WI38 (cell line): ENCODE measurements at regions not wholly inside any gene's neighbourhood (a gene's known extent, or its start where the extent isn't known, plus 50 kb on each side); places are given as distances from the start of the nearest gene placed in this dataset.

Source experiments
- H3K4me3 ChIP-seq: 2 replicates; pipeline ENCODE4 v1.5.1; 2011; ENCODE audit warnings: low read depth, mild to moderate bottlenecking, control low read depth, low read length
- TF ChIP-seq, protein P1 (sequence below): IDR thresholded peaks from 2 replicates; pipeline ENCODE4 v1.5.1; 2012; ENCODE audit warnings: low read depth, mild to moderate bottlenecking, control low read depth, low read length

DNA sequence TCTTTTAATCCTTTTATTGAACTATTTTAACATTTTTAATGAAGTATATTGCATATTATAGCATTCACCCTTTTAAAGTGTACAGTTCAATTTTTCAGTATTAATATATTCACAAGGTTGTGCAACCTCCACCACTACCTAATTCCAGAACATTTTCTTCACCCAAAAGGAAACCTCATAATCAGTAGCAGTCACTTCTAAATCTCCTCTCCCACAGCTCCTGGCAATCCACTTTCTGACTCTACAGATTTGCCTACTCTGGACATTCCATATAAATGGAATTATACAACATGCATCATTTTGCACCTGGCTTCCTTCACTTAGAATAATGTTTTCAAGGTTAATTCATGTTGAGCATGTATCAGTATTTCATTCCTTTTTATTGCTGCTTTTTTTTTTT is 55.0 kb upstream of the HRH1 start:
- no peak overlapping the region for H3K4me3 ChIP-seq
- TF ChIP-seq, protein P1, sequence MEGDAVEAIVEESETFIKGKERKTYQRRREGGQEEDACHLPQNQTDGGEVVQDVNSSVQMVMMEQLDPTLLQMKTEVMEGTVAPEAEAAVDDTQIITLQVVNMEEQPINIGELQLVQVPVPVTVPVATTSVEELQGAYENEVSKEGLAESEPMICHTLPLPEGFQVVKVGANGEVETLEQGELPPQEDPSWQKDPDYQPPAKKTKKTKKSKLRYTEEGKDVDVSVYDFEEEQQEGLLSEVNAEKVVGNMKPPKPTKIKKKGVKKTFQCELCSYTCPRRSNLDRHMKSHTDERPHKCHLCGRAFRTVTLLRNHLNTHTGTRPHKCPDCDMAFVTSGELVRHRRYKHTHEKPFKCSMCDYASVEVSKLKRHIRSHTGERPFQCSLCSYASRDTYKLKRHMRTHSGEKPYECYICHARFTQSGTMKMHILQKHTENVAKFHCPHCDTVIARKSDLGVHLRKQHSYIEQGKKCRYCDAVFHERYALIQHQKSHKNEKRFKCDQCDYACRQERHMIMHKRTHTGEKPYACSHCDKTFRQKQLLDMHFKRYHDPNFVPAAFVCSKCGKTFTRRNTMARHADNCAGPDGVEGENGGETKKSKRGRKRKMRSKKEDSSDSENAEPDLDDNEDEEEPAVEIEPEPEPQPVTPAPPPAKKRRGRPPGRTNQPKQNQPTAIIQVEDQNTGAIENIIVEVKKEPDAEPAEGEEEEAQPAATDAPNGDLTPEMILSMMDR: no peak
